A673 (cell line): ENCODE measurements at regions not wholly inside any gene's neighbourhood (a gene's known extent, or its start where the extent isn't known, plus 50 kb on each side); places are given as distances from the start of the nearest gene placed in this dataset.

Experiments used
- CTCF ChIP-seq: fragments of 300-800, 200-600 bp; sonication (generic); conservative IDR thresholded peaks from 2 replicates; pipeline ENCODE4 v1.5.1; 2017; ENCODE audit warnings: low read depth, mild to moderate bottlenecking, antibody characterized with exemption, low read length, moderate library complexity, mixed read lengths
- EZH2 ChIP-seq: fragments of 200-600 bp; sonication (generic); IDR thresholded peaks from 2 replicates; pipeline ENCODE4 v1.6.1; 2017; ENCODE audit warnings: borderline replicate concordance, low read depth, mild to moderate bottlenecking, mixed read lengths, antibody characterized with exemption, low read length; ENCODE audit not compliant: poor library complexity, severe bottlenecking

- TF ChIP-seq CTCF = no peak
- TF ChIP-seq EZH2 = no peak
Measured at GRCh38 chr4:153109296-153109849, 94.9 kb upstream of the TRIM2 start.
